COLO668 (cell line): ENCODE measurements at regions not wholly inside any gene's neighbourhood (a gene's known extent, or its start where the extent isn't known, plus 50 kb on each side); places are given as distances from the start of the nearest gene placed in this dataset.

ENCODE experiments used
- DNase-seq: peaks from one replicate; lab custom pipeline; 2025; ENCODE audit not compliant: unreplicated experiment; lab: John Stamatoyannopoulos, UW

DNA sequence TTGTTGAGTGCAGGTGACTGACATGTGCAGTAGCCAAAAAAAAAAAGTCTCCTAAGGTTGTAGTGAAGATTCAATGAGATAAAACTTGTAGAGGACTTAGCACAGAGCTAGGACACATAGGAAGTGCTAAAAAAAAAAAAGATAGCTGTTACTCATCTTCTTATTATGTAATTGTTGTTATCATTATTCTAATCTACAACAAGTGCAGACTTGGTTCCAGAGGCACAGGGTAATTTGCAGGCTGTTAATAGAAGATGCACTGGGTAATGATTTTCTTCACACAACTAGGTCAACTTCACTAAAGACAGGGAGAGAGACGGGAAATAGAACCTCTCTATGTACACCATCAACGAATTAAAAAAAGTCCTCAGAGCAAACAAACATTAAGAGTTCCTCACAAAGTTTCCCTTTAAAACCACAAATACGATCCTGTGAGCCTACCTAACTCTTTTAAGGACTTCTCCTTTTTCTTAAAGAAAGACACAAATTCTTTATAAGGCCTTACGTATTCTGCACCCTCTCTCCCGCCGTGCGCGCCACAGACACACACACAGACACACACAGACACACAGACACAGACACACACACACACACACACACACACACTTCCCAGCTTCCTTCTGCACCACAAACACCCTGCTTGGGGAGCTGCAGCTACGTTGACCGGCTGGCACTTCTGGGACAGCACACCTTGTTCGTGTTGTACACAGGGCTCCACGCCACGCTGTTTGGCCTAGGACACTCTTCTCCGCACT, 49.8 kb upstream of the GADD45A start:
- DNase-seq: no peak
